ENCODE measurements at regions not wholly inside any gene's neighbourhood (a gene's known extent, or its start where the extent isn't known, plus 50 kb on each side); places are given as distances from the start of the nearest gene placed in this dataset.
"Not testable (repeated sequence)": the region's sequence is repeated elsewhere in the genome, so short reads cannot be mapped to it uniquely, and the experiment has no call there.

DNA sequence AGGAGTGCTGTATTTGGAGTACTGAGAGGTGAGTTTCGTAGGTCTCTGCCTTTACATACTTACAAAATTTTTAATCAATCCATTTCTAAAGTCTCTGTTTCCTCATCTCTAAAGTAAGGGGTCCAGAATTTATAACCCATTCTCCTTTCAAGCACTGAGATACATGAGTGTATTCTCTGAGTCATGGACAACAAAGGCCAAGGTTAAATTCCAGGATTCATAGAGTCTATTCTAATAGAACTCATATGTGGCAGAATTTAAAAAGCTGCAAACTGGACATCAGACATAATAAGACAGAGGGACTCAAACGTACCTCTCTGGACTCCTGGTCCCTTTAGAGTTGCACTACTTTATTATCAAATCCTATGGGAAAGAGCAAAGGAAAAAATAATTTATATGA, 112.5 kb upstream of the SLIT3 start:
- no peak for DNase-seq (ENCODE audit: low spot score)

DNA sequence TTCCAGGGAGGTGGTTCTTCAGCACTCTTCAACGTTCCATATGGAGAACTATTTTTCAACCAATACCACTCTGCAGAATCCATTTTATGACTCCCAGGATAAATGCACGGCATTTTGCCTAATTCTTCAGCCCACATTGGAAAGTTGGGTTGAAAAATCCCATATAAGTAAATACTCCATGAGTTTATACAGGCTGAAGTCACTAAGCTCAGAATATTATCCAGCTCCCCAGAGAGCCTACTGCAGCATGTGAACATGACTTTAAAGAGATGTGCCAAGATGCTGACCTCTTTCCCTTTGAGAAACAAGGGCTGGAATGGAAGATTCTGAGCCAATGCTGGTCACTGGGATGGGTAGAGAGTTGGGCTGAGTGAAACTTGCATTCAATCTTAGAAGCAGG, 111.9 kb upstream of the SLIT3 start:
- DNase-seq (ENCODE audit: low spot score) = no peak

DNA sequence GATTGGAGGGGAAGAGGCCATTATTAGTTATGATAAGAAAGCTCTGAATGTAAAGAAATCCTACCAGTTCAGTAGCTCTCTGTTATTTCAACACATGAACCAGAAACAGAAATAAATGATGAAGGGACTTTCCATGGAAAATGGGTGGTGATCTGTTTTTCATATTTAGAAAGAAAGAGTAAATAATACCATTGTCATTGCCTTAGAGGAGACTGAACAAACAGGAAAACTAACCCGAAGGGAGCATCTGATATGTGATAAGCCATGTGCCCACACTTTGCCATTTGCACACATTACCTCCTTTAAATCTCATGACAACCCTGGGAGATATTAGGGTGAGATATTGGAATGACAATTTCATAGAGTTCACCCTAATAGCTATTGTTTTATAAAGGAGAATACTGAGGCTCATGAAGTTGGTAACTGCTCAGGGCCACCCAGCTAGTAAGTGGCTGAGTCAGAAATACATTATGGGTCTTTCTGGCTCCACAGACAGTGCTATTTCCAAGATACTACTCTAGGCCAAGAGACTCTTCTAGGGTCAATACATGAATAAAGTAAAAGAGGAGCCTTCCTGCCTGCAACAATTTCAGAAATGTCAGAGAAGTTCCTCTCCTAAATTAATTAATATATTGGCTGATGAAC, 111.0 kb upstream of the SLIT3 start:
- no peak for DNase-seq (ENCODE audit: low spot score)

DNA sequence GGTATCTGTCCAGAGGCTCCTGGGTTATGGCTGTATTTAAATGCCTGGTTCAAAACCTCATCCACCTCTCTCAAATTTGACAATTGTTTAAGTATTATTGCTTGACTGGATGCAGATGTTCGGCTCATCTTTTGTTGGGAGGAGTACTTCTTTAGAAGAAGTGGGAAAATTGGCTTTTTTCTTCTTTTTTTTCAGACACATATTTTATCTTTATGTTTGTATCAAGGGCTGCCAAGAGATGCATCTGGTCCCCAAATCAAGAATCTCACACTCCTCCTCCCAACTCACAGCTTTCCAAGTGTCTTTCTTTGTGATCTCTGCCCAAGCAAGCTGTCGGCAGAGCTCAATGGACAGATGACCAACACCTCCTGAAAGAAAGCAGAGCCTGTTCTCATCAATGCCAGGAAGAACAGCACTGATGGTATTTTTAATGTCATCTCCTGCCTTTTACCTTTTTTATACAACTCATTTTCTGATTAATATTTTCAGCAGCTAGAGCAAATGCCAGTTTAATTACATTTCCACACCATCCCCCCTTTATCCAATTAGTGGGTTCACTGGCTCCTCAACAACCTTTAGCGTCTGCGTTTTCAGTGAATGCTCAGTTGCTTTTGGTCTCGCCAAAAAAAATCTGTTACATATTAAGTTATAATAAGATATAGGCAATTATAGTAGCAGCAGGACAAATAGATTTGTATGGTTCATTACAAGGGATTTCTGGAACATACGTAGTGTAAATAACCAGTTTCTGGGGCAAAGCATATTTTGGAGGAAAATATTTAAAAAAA, 110.3 kb upstream of the SLIT3 start:
- DNase-seq (ENCODE audit: low spot score) = no peak

DNA sequence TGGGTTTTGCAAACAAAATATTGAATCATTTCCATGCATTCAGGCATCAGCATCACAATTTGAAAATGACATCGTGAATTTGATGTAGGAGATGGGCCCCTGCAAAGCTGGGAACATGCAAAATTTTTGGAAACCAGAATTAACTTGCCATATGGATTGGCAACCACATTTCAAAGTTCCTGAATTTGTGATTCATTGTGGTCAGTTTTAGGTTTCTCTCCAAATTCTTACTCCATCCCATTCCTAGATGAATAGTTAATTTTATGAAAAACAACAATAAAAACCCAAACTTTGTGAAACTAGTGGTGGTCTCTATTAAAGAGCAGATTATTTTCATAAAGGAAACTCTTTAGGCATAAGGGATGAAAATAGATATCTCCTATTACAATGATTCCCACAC, 107.8 kb upstream of the SLIT3 start:
- DNase-seq (ENCODE audit: low spot score) = no peak

DNA sequence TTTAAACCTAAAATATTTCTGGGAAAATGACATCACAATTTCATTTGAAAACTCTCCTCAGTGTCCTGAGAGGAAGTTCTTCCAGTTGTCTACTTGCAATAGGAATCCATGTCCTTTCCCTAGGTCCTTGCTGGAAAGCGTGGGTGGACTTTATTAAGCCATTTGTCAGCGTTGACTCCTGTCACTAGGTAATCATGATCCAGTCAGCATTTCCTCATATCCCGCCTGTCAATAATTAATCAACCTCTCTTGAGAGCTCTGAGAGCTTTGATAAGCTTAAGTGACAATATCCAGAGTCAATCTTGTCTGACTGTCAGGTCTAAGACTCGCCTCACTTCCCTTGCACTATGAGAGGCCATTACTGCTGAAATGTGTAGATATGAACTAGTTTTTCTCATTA, 107.2 kb upstream of the SLIT3 start:
- no peak for DNase-seq (ENCODE audit: low spot score)

DNA sequence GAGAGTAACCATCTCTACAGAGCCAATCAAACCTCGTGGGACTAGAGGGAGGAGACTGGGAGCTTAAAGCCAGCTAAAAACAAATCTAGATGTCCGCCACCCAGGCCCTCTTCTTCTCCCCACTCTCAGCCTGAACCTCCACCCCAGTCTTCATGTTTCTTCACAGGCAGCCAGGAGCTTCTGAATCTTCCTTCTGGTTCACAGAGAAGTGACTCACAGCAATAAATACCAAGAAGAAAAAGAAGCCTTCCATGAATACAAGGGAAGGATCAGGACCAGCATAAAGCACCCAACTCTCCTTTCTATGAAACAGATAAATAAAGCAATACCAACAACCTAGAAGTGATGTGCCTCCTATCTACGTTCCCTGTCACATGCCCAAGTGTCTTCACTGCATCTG, 103.3 kb upstream of the SLIT3 start:
- no peak for DNase-seq (ENCODE audit: low spot score)

DNA sequence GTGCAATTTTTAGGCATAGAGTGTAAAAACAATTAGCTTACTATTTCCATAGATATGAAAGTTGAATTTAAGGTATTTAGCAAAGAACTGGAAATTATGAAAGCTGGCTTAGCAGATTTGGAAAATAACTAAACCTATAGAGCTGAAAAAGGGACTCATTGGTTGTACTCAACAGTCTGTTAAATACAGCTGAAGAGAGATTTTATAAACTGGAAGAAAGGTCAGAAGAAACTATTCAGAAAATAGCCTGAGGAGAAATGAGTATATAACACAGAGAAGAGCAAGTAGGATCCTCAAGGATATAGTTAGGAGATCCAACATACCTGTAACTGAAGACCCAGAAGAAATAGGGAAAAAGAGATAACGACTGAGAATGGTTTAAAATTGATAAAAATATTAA, 97.6 kb upstream of the SLIT3 start:
- no peak for DNase-seq (ENCODE audit: low spot score)

DNA sequence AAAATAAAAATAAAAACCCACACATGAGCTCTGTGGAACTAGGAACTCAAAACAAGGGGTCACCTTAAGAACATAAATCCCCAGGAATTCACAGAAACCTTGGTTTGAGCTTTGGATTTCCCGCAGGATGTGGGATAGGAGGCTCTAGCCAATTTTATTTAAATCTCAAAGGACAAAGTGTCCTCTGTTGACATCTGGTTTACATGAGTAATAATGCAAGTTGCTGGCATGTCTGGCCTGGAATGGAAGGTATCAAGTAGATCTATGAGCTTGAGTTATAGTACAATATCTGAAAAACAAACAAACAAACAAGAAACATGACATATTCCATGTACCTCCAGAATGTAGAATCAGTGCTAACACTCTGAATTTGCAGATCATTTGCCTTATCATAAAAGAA, 94.2 kb upstream of the SLIT3 start:
- DNase-seq (ENCODE audit: low spot score) = no peak

DNA sequence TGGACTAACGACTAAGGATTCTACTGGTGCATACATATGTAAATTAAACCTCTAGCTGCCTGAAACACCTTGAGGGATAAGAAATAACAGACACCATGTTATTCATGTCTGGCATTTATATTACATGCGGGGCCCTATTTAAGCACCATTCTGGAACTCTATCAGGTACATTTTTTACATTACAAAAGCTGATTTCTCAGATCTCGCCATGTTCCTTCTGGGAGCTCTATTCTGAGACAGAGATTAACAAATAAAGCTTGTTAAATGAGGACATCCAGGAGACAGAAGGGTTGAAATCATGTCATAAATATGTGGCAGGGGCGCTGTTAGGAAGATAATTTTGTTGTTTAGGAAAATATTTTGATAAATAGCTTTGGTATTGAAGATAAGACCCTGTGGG, 93.4 kb upstream of the SLIT3 start:
- no peak for DNase-seq (ENCODE audit: low spot score)

DNA sequence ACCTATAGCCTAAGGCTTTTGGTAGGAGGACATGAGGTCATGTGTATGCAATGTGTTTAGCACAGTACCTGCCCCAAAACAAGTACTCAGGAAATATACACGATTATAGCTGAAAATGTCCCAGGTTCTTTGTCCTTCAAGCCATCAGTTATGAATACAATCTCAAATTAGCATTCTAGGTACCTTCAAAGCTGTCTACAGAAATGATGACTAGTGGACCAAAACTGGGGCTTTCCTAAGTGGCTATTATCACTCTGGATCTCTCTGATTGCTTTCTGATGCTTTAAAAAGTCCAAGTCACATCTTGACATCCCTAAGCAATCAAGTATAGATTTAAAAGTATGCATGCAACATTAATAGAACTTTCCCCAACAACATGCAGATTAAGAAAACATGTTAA, 93.0 kb upstream of the SLIT3 start:
- no peak for DNase-seq (ENCODE audit: low spot score)

DNA sequence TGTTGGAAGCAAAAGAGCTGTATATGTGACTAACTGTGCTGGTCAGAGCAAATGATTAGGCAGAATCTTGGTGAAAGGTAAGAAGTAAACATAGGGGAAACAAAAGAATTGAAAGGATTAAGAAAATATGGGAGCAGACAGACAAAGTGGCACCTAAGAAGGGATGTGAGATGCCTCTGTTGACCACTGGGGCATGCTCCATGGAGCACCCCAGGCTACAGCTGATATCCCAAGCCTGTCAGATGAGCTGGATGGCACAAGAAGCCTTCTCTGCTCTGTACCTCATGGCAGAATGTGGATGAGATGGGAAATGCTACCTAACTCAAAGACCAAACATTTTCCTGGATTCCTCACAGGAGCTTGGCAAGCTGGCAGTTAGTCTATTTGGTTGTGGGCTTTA, 89.3 kb upstream of the SLIT3 start:
- no peak for DNase-seq (ENCODE audit: low spot score)

DNA sequence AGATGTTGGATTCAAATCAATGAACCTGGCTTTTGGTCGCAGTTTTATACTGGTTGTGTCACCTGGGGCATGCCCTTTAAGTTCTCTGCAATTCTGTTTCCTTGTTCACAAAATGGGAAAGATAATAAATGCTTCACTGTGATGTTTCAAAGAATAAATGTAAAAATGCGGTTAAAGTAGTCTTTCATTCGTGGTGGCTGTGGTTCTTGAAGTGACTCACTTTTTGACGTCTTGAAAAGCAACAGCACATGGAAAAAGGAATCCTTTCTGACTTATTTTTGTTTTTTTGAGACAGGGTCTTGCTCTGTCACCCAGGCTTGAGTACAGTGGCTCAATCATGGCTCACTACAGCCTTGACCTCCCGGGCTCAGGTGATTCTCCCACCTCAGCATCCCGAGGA, 88.4 kb upstream of the SLIT3 start:
- DNase-seq (ENCODE audit: low spot score) = no peak

DNA sequence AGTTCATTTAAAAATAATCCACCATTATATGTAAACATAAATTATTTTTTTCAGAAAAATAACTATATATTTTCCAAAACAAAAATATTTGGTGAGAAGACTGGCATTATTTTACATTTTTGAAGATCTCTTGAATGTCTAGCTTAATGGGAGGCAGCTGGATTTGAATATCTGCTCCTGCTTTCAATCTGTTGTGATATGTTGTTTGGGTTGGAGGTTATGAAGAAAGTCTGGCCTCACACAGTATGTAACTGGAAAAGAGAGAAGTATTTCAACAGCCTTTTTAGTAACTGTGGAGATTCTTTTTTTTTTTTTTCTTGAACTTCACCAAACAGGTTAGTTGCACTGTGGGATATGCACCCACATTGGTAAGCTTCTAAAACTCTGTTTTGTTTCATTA, 84.7 kb upstream of the SLIT3 start:
- no peak for DNase-seq (ENCODE audit: low spot score)

DNA sequence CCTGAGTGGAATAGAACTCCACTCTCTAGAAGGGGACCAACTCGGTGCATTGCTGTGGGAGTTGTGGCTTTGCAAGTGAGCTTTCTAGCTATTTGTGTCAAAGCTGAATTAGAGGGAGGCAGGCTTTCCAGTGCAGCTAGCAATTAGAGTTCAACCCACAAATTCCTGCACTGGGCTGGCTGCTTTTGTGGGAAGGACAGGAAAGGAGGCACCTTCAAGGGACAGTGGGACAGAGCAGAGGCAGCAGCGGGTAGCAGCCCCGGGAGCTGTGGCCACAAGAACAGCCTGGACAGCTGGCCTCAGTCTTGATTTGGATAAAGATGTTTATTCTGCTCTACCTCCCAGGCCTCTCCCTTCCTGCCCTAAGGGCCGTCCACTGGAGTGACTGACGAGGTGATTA, 83.7 kb upstream of the SLIT3 start:
- no peak for DNase-seq (ENCODE audit: low spot score)

DNA sequence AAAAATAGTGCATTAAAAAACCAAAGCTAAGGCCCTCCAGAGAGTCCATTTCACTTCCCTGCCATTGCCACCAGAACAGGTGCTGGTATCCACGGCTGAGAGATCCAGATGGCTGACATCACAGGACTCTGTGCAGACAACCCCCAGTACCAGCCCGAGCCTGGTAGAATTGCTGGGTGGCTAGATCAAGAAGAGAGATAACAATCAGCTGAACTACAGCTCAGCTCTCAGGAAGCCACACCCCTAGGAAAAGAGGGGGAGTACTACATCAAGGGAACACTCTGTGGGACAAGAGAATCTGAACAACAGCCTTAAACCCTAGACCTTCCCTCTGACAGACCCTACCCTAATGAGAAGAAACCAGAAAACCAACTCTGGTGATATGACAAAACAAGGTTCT, 73.8 kb upstream of the SLIT3 start:
- DNase-seq (ENCODE audit: low spot score) = no peak

DNA sequence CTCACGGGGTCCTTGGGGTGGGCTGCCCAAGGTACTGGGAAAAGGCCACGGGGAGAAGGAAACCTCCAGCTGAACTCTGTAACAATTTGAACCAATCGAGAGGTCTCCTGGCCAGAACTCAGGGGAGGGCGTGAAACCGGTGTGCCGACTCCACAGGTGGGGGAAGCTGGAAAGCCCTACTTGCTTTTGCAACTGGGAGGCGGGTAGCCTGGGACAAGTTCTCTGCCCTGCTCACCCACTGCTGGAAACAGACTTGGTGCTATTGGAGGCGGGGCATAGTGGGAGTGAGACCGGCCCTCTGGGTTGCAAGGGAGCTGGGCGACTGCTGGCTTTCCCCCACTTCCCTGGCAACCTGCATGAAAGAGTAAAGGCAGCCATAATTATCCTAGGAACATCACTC, 73.2 kb upstream of the SLIT3 start:
- no peak for DNase-seq (ENCODE audit: low spot score)

DNA sequence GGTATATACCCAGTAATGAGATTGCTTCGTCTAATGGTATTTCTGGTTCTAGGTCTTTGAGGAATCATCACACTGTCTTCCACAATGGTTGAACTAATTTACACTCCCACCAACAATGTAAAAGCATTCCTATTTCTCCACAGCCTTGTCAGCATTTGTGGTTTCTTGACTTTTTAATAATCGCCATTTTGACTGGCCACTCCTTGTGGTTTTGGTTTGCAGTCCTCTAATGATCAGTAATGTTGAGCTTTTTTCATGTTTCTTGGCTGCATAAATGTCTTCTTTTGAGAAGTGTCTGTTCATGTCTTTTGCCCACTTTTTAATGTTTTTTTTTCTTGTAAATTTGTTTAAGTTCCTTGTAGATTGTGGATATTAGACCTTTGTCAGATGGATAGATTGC, 70.9 kb upstream of the SLIT3 start:
- DNase-seq (ENCODE audit: low spot score) = not testable (repeated sequence)

DNA sequence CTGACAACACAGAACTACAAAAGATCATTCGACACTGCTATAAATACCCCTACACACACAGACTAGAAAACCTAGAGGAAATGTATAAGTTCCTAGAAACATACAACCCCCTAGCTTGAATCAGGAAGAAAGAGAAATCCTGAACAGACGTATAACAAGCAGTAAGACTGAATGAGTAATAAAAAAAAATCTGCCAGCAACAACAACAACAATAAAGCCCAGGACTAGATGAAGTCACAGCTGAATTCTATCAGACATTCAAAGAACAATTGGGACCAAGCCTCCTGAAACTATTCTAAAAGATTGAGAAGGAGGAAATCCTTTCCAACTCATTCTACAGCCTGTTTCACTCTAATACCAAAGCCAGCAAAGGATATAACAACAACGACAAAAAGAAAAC, 68.2 kb upstream of the SLIT3 start:
- DNase-seq (ENCODE audit: low spot score) = no peak

DNA sequence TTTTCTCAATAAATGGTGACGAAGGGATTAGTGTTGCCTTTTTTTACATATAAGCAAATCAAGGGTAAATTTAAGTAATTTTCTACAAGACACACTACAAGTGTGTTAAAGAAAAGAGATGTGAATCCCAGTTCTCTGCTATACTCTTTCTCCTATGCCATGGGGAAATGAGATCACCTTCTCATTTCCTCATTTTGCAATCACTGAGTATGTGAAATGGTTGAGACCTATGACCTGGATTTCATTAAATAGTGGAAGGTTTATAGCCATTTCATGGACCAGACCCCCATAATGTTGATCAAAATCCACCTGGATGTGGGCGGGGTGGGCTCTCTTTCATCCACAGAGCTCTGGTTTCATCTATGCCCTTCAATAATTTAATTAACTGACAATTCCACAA, 66.9 kb upstream of the SLIT3 start:
- DNase-seq (ENCODE audit: low spot score) = no peak

DNA sequence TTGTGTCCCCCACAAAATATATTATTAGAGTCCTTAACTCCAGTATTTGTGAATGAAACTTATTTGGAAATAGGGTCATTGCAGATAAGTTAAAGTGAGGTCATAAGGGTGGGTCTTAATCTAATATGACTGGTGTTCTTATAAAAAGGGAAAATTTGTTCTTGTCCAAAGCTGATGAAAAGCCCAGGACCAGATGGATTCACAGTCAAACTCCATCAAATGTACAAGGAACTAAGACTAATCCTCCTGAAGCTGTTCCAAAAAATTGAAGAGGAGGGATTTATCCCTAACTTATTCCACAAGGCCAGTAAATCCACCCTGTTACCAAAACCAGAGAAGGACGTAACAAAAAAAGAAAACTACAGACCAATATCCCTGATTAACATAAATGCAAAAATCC, 56.4 kb upstream of the SLIT3 start:
- no peak for DNase-seq (ENCODE audit: low spot score)

DNA sequence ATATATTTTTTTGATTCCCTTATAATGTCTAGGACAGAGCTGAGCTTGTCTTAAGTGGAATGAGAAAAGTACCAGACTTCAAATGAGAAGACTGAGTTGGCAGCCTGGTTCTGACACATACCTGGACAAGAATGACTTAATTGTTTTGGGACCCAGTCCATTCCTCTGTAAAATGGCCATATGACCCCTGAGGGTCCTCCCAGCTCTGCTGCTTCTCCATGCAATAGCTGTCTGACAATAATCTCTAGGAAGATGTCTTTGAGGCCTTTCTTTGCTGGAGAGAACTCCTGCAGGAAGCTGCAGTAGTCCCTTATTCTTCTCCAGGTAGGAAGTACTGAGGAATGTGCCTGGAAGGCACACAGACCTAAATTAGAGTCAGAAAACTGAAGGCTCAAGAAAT, 55.9 kb upstream of the SLIT3 start:
- DNase-seq (ENCODE audit: low spot score) = no peak

DNA sequence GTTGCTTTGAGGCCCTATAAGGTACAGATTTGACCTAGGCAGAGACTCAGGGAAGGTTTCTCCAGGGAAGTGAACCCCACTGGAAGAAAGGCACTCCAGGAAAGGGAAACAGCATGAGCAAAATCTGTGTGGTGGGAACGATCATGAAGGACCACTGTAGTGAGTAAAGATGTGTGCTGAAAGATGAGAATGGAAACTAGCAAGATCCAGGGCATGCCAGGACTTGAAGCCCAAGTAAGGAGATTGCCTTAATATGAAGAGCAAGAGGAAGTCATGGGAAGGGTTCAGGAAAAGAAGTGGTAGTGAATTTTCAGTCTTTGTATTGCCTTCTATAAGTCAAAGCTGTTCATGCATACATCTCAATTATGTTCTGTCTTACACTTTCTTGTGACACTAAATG, 55.2 kb upstream of the SLIT3 start:
- no peak for DNase-seq (ENCODE audit: low spot score)

DNA sequence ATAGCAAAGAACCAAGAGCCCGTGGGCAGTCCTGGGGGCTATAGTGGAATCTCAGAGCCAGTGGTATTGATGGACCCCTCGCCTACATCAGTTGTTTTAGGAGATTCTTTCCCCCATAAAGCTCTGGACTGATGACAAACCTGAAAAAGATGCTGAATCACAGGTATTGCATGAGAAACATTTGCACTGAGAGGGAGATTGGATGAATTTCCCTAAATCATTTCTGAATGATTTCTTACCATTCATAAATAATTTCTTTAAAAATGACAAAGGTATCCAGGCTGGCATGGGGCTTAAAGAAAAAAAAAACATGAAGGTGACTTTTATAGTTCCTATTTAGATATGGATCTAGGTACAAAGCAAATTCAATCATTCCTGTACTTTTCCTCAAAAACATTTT, 54.0 kb upstream of the SLIT3 start:
- DNase-seq (ENCODE audit: low spot score) = no peak
